HL-60/S4 (cell line): ENCODE measurements at regions not wholly inside any gene's neighbourhood (a gene's known extent, or its start where the extent isn't known, plus 50 kb on each side); places are given as distances from the start of the nearest gene placed in this dataset.

Experiments used
- in situ Hi-C: fragments of 300-500 bp; cut with MboI; formaldehyde crosslinking; loops from 2 replicates; pipeline ENCODE4 v1.14.3; 2022; ENCODE audit warnings: low sequenced_read_pairs

DNA sequence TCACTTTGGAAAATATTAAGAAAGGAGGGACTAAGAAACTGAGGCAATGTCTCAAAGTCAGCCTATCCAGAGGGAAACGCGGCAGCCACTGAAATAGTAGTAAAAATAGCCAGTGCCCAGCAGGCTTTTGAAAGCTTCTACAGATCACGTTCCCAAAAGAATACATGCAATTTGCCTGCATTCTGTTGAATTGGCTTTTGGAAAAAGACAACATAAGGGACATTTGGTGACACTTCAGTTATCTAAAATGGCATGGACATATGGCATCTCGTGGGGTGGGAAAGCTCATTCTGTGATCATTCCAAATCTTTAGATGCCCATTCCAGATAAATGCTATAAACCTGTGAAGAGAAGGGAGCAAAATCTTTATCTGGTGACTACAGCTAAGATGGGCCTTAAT, 82.8 kb upstream of the PDE1C start:
- in situ Hi-C loops, result no loop called here

DNA sequence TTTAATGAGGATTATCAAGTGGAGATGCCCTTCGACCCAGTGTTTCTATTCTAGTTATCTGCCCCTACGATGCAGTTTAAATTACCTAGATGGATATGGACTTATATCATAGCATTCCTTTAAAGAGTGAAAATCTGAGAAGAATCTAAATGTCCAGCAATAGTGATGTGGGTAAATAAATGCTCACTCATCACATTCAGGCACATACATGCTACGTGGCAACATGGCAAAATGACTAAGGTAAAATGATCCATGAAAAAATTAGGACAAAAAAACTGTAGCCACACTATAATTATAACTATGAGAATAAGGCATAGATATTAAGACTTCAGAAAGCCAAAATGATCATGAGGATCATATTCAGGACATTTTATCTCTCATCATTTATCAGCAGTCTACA, 82.4 kb upstream of the PDE1C start:
- in situ Hi-C loops, result no loop called here

DNA sequence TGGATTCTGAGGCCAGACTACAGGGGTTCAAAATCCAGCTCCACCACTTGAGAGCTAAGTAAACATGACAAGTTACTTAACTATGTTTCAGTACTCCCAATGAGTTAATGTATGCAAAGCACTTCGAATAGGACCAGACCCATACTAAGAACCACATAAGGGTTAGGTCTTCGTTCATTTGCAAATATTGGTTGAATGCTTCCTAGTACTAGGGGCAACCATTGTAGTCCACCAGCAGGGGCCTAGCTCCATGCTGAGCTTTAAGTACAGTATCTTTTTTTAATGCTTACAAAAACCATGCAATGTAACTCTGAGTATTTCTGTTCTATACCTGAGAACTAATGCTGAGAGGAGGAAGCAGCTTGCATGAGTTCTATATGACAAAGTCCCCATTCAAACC, 80.4 kb upstream of the PDE1C start:
- in situ Hi-C loops, result no loop called here

DNA sequence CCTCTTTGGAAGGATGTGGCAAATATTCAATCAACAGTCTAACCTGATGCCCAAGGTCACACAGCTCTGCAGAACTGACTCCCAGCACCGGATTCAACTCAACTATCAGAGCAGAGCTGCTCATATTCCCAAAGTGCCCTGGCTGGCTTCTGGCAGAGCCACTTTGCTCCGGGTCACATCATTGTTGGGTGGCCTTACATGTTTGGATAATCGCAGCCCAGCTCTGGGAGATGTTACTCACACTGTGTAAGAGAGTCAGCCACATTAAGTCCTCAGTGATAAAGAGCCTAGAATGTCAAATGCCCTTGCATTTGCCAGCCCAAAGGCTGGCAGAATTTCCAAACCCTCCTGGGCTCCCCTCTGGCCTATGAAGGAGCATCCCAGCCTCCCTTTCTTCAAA, 79.8 kb upstream of the PDE1C start:
- in situ Hi-C loops, result no loop called here

DNA sequence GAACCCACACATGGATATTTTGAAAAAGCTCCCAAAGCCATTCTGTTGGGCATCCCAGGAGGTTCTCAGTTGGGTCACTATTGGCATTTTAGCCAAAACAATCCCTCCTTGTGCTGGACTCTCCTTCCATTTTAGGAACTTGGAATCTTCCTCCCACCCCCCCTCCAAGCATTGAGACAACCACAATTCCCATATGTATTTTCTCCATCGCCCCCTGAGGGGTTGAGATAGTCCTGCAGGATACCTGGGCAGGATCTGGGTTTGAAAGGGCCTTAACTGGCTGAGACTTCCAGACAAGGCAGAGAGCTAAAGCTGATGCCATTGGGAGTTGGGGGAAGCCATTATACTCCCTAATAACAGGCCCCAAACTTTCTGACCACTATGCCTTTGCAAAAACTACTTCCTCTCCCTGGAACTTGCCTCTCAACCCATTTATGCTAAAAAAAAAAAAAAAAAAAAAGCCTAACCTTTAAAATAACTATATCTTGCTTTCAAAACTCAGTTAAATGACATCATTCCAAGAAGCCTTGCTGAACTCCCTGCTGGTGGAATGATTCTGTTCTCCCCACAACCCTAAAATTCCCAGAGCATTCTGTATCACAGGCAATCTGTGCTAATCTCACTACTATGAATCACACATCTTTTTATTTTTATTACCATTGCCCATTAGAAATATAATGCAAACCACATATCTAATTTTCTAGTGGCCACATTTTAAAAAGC, 77.5 kb upstream of the PDE1C start:
- in situ Hi-C loops, result no loop called here

DNA sequence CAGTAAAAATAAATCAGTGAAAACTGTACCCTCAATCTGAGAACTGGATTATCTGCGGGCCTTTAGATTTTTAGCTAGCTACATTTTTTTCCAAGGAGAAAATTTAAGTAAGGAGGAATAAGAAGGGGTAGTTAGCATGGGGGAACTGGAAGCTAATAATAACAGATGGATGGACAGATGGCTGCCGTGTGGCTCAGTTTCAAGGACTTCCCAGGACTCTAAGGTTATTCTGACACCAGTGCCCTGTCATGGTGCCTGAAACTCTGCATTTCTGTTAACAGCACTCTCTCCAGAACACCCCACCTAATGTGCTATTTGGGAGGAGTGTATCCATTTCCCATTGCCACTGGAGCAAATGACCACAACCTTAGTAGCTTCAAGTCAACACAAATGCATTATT, 75.7 kb upstream of the PDE1C start:
- in situ Hi-C loops, result no loop called here

DNA sequence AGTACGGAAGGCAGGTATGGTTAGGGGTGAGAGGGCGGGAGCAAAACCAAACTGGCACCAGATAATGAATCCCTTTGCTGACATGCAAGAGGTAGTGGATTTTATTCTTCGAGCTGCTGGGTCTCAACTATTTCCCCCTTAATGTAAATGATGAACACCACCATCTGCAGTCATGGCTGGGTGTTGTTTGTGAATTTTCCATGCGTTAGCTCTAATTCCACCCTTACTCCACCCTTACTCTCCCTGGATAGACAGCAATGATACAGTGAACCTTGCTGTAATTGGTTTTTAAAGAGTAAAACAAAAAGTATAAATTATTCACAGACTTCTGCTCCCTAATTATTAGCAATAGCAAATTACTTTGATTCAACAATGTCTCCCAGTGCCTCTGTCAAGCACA, 74.5 kb upstream of the PDE1C start:
- in situ Hi-C loops, result no loop called here

DNA sequence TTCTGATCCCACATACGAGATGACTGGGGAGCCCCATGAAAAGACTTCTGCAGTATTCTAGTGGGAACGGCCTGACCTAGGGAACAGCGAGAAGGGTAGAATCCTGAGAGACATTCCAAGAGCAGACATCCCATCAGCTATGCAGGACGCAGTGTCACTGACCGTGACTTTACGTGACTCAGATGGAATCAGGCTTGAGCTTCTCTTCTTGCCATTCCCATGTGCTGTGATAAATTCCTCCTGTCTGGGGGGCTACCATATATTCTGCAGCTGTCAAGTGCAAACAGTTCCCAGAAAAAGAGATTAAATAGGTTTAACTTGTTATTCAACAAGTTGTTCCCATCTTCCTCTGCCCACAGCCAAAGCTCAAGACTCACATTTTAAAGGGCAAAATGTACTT, 73.1 kb upstream of the PDE1C start:
- in situ Hi-C loops, result no loop called here

DNA sequence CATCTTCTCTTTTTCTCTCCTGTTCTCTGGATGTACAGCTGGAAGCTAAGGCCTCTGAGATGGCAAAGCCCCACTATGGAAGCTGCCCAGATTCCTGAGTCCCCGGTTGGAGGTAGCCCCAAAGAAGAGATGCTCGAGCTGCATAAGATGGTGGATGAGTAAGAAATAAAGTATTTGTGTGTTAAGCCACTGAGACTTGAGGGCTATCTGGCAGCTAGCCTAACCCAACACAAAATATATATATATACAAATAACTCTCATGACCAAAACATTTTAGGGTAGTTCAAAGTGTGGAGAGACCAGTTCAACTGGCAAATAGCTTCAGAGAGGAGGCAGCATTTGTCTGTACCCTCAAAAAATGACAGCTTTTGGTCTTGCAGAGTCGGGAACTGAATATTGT, 72.4 kb upstream of the PDE1C start:
- in situ Hi-C loops, result no loop called here

DNA sequence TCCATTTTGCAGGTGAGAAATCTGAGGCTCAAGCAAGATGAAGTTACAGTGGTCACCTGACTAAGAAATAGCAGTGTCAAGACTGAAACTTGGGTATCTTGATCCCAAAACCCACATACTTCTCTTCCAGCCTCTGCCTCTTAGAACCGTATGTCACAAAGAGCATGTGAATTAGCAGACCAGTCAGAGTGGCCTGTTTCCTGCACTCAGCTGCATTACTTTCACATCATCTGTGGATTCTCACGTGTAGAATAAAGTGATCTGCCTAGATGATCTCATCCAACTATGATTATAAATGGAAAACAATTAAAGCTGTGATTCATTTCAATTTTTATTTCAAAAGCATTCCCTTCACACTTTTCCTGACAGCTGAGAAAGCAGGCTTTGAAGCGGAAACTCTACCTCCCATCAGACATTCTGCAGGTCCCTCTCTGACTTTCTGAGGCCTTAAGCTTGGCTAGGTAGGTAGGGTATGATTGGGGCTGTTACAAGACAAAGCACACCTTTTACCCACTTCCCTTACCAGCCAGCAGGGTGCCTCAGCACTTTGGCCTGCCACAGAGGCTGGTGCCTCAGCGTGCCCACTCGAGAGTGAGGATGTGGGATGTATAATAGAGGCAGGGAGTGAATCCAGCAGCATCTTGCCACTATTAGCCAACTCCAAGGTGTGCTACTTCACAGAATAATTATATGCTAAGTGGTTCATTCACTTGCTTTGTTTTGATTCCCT, 70.2 kb upstream of the PDE1C start:
- in situ Hi-C loops, result no loop called here

DNA sequence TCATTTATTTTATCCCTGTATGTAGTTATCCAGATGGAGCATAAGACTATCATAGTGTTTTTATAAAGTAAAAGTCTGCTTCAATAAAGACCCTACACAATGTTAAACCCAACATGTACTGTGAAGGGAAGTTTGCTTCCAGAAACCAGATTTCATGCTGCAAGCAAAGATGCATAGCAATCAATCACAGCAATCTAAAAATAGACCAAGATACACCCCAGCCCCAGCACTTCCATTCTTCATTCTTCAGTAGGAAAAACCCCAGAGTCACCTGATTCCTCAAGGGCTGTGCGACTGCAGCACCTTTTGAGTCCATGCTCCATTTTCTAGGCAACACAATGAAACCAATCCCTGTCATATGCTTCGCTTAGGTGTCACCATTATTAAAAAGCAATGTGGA, 66.9 kb upstream of the PDE1C start:
- in situ Hi-C loops, result no loop called here

DNA sequence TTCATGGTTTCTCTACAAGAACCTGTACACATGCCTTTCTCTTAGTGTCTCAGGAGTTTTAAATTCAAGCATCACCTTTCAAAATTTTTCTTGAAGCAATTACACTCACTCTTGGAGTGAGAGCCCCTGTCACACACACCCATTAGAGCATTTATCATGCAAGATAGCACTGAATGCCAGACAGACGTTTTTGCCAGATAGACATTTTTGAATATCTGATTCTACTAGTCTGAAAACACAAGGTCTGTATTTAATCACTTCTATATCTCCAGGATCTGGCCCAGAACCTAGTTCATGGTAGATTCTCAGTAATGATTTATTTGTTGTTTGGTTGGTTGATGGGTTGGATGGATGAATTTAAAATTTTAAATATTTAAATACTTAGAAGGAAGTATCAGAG, 60.9 kb upstream of the PDE1C start:
- in situ Hi-C loops, result no loop called here

DNA sequence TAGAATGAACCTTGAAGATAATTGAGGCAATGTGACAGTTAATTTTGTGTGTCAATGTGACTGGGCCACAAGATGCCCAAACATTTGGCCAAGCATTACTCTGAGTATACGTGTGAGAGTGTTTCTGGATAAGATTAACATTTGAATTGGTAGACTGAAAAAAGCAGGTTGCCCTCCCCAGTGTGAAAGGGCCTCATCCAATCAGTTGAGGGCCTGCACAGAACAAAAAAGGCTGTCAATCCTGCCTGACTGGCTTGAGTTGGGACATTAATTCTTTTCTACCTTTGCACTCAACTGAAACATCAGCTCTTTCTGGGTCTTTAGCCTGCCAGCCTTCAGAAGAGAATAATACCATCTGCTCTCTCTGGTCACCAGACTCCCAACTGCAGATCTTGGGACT, 56.6 kb upstream of the PDE1C start:
- in situ Hi-C loops, result no loop called here
